ENCODE measurements at regions not wholly inside any gene's neighbourhood (a gene's known extent, or its start where the extent isn't known, plus 50 kb on each side); places are given as distances from the start of the nearest gene placed in this dataset.

DNA sequence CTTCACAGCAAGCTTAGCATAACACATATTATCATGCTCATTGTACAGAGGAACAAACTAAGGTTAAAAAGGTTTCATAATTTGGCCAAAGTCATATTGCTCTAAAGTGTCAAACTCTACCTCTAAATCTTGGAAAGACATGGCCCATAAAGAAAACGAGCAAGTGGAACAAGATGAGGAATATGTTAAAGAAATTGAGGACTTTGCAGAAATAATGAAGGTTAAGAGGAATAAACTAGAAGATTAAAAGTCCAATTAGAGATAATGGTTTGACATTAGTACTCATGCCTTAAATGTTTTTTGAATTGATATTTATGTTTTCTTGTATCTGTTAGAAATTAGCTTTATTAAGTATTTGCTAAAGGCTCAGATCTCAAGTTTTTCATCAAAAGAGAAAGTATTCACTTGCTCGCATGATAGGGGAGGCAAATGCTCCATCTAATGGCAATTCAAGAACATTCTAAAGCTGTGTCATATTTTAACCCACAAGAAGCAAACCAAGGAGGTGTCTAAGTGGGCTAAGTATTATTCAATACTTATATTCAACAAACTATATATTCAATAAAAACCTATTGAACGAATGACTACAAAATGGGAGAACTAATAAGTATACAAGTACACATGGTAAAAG lies 192.9 kb upstream of the SPTLC3 start:
- no peak for TF ChIP-seq SP1 (IDR thresholded peaks at IDR 0.05)
- TF ChIP-seq ATF3 (IDR thresholded peaks at IDR 0.05) = no peak
- no peak for TF ChIP-seq CTCF (IDR thresholded peaks at IDR 0.05; ENCODE audit: low read depth, low read length, missing input control)
- no peak for TF ChIP-seq FOXA1 (IDR thresholded peaks at IDR 0.05)
- no peak for TF ChIP-seq JUND (IDR thresholded peaks at IDR 0.05)
- TF ChIP-seq, protein P1, sequence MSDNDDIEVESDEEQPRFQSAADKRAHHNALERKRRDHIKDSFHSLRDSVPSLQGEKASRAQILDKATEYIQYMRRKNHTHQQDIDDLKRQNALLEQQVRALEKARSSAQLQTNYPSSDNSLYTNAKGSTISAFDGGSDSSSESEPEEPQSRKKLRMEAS (IDR thresholded peaks at IDR 0.05) = no peak
- no peak for TF ChIP-seq GABPA (IDR thresholded peaks at IDR 0.05 in 1 of 2, conservative IDR thresholded peaks at IDR 0.05 in 1 of 2)
- no peak for TF ChIP-seq NR2F2 (IDR thresholded peaks at IDR 0.05)
- no peak for TF ChIP-seq RXRA (IDR thresholded peaks at IDR 0.05)
- no peak for TF ChIP-seq REST (IDR thresholded peaks at IDR 0.05)
- TF ChIP-seq, protein P2, sequence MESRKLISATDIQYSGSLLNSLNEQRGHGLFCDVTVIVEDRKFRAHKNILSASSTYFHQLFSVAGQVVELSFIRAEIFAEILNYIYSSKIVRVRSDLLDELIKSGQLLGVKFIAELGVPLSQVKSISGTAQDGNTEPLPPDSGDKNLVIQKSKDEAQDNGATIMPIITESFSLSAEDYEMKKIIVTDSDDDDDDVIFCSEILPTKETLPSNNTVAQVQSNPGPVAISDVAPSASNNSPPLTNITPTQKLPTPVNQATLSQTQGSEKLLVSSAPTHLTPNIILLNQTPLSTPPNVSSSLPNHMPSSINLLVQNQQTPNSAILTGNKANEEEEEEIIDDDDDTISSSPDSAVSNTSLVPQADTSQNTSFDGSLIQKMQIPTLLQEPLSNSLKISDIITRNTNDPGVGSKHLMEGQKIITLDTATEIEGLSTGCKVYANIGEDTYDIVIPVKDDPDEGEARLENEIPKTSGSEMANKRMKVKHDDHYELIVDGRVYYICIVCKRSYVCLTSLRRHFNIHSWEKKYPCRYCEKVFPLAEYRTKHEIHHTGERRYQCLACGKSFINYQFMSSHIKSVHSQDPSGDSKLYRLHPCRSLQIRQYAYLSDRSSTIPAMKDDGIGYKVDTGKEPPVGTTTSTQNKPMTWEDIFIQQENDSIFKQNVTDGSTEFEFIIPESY (IDR thresholded peaks at IDR 0.05) = no peak
- TF ChIP-seq TAF1 (conservative IDR thresholded peaks at IDR 0.05) = no peak
- no peak for TF ChIP-seq HNF4A (conservative IDR thresholded peaks at IDR 0.05)
